BJ (cell line): ENCODE measurements at regions not wholly inside any gene's neighbourhood (a gene's known extent, or its start where the extent isn't known, plus 50 kb on each side); places are given as distances from the start of the nearest gene placed in this dataset.

ENCODE experiments used
- CTCF ChIA-PET: fragments of 350-600 bp; formaldehyde crosslinking; extraction: SDS; loops from one replicate; lab custom pipeline; 2021; ENCODE audit warnings: antibody characterized with exemption, inconsistent platforms; lab: Yijun Ruan, JAX
- POLR2A ChIA-PET: fragments of 300-600 bp; sonication (Branson Sonifier 250); formaldehyde crosslinking; extraction: SDS; loops from one replicate; lab custom pipeline; 2021; ENCODE audit warnings: antibody characterized with exemption; lab: Charles Lee
- DNase-seq: peaks from one replicate; pipeline ENCODE4 v3.0.0-alpha.2; 2011; ENCODE audit warnings: low read depth
- H3K27me3 ChIP-seq: 2 replicates; pipeline ENCODE4 v1.6.0; 2011; ENCODE audit warnings: low read length; ENCODE audit not compliant: control insufficient read depth, insufficient read depth
- H3K36me3 ChIP-seq: 2 replicates; pipeline ENCODE4 v1.5.1; 2011; ENCODE audit warnings: low read length; ENCODE audit not compliant: control insufficient read depth, insufficient read depth
- H3K4me3 ChIP-seq: 2 replicates; pipeline ENCODE4 v1.5.1; 2011; ENCODE audit warnings: low read depth, mild to moderate bottlenecking, control low read depth, low read length
- CTCF ChIP-seq: IDR thresholded peaks from 2 replicates; pipeline ENCODE4 v1.5.1; 2011; ENCODE audit warnings: low read depth, mild to moderate bottlenecking, control low read depth, inconsistent platforms, low read length, moderate library complexity; ENCODE audit not compliant: insufficient read depth

- H3K27me3 ChIP-seq, result no peaks in the 10 kb centered on the region
- ChIA-PET POLR2A (interaction anchor here (0.6 kb wide), 1 partner anchor 8 kb away, joined by 3 read pairs; no protein-coding TSS in a partner anchor), CTCF (no interaction called here)
- H3K4me3 ChIP-seq, result no peak overlapping the region
- no peak for TF ChIP-seq CTCF
- no peaks in the 10 kb centered on the region for H3K36me3 ChIP-seq
- DNase-seq, result no peak
These were observed 208.5 kb downstream of the GPR37 start for GRCh38 chr7:124557101-124557500.

- ChIA-PET POLR2A (no interaction called here), CTCF (no interaction called here)
- no peaks in the 10 kb centered on the region for H3K27me3 ChIP-seq
- no peak for DNase-seq
- H3K36me3 ChIP-seq, result no peaks in the 10 kb centered on the region
- TF ChIP-seq CTCF, result no peak
- H3K4me3 ChIP-seq, result no peak overlapping the region
These were observed 212.1 kb downstream of the GPR37 start for GRCh38 chr7:124553502-124553901.

GRCh38 chr7:124552217-124552616 lies 213.4 kb downstream of the GPR37 start:
- no peak for TF ChIP-seq CTCF
- CTCF ChIA-PET, result no interaction called here
- H3K27me3 ChIP-seq, result no peaks in the 10 kb centered on the region
- POLR2A ChIA-PET, result no interaction called here
- H3K36me3 ChIP-seq, result no peaks in the 10 kb centered on the region
- no peak for DNase-seq
- no peak overlapping the region for H3K4me3 ChIP-seq

- H3K4me3 ChIP-seq, result no peak overlapping the region
- no peak for TF ChIP-seq CTCF
- no peaks in the 10 kb centered on the region for H3K27me3 ChIP-seq
- ChIA-PET CTCF (no interaction called here), POLR2A (no interaction called here)
- no peaks in the 10 kb centered on the region for H3K36me3 ChIP-seq
- no peak for DNase-seq
These were observed 215.6 kb downstream of the GPR37 start for GRCh38 chr7:124550036-124550435.

GRCh38 chr7:124542476-124542875 lies 223.1 kb downstream of the GPR37 start:
- CTCF ChIA-PET, result no interaction called here

More at GRCh38 chr7:124542476-124542875, 223.1 kb downstream of the GPR37 start:
- no peaks in the 10 kb centered on the region for H3K36me3 ChIP-seq
- no peak for TF ChIP-seq CTCF
- no peak for DNase-seq
- POLR2A ChIA-PET, result no interaction called here
- H3K27me3 ChIP-seq, result no peaks in the 10 kb centered on the region
- H3K4me3 ChIP-seq, result no peak overlapping the region
